Fibroblast of skin of scalp (primary cell): ENCODE measurements at regions not wholly inside any gene's neighbourhood (a gene's known extent, or its start where the extent isn't known, plus 50 kb on each side); places are given as distances from the start of the nearest gene placed in this dataset.
A peak's percentile ranks its signal among the peaks of the same experiment; 100 is the strongest.
"Not testable (repeated sequence)": the region's sequence is repeated elsewhere in the genome, so short reads cannot be mapped to it uniquely, and the experiment has no call there.

Source experiments
- DNase-seq: peaks from one replicate; pipeline ENCODE4 v3.0.0-alpha.2; 2013

DNA sequence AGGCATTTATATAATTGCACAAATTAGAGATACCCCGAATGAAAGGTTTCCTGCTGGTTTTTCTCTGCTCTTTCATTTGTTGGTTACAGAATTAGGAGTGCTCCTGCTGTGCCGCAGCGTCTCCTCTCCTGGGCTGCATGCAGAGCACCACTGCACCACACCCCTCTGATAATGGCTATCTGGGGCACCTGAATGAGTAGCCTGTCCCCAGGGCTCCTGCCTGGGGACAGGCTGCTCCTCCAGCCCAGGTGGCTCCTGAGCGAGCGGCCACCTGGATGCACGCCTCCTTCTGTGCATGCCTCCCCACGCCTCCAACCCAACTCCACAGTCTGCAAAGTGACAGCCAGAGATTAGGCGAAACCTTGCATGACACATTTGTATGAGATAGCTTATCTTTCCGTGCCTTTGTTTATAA is 242.6 kb upstream of the FZD8 start:
- no peak for DNase-seq

DNA sequence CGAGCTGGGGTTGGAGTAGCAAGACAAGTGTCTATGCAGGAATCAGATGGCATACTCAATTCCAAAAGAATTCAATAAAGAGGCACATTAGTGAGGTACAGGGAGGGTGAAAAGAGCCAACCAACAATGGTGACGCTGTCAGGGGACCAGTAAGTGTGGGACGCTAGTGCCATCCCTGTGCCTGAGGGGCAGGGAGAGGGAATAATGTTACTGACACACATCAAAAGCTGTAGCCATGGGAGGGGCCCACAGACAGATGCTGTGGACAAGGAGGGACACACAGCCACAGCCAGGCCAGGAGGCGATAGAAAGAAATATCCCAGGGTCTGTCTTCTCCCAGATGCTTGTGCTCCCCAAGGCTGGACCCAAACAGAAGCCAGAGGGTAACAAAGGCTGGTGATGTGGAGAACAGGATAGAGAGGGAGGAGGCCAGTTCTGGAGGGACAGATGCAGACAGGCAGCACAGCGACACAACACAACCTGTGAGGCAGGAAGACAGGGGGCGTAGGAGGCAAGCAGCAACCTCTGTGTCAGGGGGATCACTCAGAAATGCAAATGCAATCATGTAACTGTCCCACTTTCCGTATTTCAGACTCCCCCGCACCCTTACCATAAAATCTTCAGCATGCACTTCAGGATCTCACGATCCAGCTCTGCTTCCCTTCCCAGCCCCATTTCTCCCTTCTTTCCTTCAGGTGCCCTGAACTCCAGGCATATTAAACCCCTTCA is 240.5 kb upstream of the FZD8 start:
- DNase-seq: no peak

DNA sequence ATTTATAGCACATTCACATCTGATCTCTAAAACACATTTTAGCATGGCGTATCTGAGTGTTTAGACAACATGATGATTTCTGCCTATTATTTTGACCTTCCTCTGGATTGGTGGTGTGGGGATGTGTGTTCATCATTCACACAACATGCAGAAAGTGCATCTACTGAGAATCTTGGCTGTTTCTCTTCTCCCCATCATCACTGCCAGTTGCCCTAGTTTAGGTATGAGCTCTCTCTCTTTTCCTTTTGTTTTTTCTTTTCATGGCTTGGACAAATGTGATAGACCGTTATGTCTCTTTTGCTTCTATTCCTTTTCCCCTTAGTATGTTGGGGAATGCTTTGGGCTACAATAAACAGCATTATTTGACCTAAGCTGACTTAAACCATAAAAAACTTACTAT is 239.2 kb upstream of the FZD8 start:
- DNase-seq: no peak

DNA sequence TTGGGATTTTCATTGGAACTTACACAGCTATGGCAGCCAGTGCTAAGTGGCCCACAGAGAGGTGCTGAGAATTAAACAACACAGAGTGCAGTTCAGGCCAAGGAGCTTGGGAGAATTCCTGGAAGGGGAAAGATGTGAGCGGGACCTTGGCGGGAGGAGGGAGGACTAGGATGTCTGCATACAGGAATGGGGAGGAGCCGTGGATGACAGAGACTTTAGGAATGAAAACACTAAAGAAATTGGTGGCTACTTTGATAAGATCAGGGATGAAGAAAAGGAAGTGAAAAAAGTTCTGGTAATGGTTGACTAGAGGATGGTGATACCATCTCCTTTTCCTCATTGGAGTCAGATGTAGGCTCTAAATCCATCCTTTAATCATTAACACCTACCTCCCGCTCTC is 234.2 kb upstream of the FZD8 start:
- peak; percentile 86 for DNase-seq

DNA sequence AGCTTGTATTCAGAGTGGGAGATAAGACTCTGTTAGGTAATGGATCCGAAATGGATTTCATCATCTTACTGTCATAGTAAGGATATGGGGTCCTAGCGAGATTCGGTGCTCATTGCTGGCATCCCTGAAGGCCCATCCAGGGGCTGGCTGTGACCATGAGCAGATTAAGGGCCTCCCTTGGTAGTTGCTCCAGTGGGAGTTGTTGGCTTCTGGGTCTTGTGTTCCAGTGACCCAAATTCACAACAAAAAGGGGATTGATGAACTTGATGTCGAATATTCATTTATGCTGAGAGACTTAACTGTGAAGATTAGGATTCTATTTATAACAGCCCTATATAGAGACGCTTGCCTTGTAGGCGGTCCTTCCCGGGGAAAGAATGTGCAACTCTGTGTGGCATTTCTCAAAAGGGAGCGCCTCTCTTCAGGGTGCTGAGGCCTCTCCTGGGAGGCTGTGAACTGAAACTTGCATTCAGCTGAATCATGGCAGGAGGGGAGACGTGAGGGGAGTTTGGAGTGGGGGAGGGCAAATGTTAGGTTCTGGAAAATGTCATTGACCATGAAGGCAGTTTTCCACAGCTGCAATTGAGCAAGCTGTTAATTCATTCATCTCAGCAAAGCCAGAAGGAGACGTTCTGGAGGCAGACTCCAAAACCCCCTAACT is 233.1 kb upstream of the FZD8 start:
- peak; percentile 91 for DNase-seq

DNA sequence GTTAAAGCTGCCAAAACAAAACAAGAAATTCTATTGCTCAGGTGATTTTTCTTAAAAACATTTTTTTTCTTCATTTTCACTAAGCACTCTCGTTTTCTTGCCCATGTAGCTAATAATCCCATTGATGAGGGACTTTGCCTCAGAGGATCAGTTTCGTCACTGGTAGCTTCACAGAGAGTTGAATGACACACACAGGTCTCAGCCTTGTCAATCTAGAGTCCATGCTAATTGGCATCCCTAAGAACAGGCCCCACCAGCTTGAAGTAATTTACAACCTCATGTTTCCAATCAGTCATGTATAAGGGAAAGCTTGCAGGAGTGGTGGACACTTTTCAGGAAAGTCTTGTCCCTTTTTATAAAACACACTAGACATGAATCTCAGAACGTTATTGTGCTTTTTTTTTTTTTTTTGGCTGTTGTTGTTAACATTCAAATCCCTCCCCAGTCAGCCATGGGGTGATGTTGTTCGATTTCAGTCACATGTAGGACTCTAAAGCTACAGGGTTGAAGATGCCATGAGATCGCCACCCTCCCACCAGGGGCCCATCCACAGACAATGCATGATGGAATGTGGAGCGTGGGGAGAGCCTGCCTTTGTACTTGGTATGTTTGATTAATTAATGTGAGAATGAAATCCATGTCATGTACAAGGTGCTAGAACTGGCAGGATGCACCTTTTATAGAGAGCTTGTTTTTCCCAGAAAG is 232.4 kb upstream of the FZD8 start:
- no peak for DNase-seq

DNA sequence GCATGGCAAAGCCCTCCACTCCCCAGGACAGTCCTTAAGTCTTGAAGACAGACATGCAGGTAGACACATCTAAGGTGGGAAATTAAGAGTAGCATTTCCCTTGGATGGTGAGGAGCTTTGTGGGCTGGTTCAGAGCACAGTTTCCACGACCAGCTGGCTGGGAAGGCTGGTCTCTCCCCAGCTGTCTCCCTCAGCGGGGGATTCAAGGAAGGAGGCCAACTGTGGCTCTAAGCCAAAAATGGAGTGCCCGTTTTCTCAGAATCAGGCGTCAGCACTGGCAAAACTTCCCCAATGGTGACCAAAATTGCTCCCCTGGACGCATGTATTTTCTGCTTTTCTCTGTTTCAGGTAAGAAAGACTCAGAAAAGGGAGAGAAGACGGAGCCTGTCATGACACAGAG is 230.6 kb upstream of the FZD8 start:
- DNase-seq: no peak

DNA sequence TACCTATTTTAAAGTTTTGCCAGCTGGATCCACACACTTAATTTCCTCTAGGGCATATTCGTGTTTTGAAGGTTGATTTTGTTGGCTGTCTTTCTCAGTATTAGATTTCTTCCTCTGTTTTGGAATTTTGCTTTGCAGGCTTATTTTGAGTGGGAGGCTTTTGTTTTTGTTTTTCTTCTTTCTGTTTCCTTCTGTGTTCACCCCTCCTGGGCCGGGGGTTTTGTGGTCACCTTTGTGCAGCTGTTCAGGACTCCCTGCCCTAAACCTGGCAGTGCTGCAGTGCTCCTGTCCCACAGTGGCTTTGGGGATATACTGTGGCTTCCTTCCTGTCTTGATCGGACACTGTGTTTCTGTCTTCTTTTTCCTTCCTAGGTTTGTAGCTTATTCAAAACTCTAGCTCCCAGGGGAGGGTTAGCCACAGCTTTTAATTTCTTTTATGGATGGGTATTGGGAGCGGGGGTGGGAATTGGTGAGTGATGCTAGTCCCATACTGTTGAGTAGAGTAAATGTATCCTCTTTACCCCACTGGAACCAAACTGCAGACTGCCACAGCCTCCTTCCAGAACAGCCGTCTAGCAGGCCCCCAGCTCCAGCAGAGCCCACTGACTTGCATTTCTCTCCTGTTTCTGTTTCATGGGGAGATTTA is 228.7 kb upstream of the FZD8 start:
- no peak for DNase-seq

DNA sequence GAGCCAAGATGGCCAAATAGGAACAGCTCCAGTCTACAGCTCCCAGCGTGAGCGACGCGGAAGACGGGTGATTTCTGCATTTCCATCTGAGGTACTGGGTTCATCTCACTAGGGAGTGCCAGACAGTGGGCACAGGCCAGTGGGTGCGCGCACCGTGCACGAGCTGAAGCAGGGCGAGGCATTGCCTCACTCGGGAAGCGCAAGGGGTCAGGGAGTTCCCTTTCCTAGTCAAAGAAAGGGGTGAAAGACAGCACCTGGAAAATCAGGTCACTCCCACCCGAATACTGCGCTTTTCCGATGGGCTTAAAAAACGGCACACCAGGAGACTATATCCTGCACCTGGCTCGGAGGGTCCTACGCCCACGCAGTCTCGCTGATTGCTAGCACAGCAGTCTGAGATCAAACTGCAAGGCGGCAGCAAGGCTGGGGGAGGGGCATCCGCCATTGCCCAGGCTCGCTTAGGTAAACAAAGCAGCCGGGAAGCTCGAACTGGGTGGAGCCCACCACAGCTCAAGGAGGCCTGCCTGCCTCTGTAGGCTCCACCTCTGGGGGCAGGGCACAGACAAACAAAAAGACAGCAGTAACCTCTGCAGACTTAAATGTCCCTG is 216.7 kb upstream of the FZD8 start:
- not testable (repeated sequence) for DNase-seq

DNA sequence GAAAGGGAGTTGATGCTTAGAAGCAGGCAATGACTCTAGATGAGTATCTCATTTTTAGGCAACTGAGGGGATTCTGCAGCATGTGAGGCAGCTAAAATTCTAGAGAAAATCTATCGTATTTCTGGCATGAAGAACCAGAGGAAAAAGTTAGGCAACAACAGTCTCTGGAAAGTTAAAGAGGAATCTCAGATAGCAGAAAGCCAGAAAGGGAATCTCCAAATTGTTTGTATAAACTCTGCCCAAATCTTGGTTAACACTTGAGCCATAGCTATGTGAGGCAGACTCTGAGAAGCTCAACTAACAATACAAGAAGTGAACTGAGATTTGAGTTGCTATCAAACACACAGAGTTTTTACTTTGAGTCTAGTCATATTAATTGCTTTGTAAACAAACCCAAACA is 215.8 kb upstream of the FZD8 start:
- no peak for DNase-seq

DNA sequence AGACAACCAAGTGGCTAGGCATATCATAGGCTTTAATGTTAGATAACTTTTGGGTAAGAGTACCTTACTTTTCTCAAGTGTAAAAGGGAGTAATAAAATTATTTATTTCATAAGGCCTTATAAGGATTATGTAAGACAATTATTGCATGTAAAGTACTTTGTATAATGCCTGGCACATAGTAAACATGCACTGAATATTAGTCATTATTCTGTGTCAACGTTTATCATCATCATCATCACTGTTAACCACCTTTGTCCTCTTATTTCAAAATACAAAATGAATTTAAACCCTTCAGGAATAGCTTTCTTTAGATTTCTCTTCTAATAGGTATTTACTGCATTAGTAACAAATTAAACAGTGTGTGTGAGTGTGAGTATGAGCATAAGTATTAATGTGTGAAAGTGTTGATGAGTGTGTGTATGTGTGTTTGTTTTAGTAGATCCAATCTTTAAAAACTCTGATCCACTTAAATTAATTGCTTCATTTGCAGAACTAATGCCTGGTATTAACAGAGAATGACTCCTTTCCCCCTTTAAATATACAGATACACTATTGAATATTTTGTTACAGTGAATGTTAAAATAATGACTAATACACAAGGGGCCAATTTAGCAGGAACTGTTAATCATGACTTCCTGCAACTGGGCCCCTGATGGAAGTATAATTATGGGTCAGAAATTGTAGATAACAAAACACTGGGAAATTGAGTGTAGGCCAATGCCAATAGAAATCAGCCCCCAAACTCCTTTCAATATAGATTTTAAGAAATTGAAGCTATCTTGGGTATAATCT is 213.3 kb upstream of the FZD8 start:
- no peak for DNase-seq

DNA sequence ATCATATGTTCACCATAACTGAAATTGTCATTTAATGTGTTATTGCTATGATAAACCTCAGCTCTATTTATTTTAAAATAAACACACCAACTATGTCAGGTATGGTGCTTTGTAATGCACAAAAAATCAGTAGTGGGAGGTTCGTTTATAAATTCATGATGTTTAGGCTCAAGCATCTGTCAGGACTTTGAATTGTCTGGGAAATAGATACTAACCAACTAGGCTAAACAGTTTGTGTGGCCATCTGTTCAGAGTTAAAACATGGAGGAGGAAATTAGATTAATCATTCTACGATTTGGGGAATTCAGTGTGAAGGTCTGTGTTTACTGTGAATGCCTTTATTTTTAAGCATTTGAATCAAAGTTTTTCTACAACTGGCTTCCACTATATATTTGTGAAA is 212.6 kb upstream of the FZD8 start:
- DNase-seq: no peak

DNA sequence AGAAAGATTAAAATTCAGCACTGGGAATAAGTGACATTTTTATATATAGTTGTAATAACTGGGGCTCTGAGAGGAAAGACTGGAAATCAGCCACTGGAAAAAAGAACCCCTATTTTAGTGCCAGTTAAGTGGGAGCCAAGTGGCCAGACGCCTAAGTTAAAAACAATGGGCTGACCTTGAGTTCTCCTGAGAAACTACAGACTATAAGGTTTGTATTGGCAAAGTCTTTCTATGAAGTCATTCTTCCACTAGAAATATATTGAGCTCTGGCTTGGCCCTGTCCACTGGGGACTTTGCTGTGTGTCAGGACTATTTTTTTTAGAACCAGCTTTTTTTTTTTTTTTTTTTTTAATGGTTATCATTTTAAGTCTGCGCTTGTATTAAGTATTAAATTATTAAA is 210.6 kb upstream of the FZD8 start:
- no peak for DNase-seq

DNA sequence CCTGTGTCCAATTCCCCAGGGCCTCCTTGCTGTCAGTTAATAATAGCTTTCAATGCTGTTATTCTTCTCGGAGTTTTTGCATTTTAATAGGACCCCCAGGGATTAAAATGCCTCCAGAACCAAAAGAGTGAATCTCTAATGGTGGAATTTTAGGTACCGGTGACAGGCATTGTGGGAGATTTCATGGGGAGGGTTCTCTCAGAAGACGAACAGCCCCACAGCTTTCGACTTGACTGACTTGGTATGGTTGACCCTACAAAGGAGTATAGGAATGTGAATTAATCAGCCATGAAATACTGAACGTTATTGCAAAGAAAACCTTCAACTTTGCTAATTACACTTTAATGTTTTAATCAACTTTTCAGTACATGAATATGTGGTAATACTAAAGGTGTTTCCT is 206.3 kb upstream of the FZD8 start:
- no peak for DNase-seq

DNA sequence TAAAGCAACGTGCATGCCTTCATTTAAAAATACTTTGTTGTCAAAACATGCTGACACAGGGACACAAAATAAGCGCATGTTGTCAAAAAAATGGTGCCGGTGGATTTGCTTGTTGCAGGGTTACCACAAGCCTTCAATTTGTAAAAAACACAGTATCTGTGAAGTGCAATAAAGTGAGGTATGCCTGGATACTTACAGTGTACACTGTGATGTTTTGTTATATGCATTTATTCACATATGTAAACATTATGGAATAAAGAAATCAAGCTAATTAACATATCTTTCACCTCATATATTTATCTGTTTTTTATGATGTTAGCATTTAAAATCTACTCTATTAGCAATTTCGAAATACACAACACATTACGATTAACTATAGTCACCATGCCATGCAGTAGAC is 202.6 kb upstream of the FZD8 start:
- DNase-seq: no peak

DNA sequence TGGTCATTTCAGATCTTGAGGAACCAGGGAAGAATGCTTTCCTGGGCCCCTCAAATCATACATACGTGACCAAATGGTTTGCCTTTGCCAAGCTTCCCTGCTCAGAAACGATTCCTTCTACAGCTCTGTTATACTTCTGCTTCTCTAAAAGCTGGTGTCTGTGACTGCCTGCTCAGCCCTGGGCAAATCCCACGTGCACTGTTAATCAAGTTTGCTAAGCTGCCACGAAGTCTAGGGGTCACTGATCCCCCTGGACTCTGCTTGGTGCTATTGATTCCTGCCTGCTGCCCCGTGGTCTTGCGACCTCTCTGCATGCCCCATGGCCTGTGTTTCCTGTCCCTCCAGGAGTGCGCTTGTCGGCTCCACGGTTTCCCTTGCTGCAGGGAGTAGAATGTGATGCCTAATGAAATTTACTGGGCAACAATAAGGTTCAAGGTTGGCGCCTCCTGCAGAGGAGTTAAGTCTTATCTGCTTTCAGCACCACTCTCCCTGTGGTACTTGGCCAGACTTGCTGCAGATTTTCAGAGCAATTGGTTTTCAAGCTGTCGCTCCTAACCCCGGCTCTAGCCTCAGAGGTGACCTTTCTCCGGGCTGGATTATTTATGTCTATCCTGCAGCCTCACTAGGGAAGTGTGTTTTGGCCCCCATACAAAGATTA is 201.6 kb upstream of the FZD8 start:
- DNase-seq: no peak

DNA sequence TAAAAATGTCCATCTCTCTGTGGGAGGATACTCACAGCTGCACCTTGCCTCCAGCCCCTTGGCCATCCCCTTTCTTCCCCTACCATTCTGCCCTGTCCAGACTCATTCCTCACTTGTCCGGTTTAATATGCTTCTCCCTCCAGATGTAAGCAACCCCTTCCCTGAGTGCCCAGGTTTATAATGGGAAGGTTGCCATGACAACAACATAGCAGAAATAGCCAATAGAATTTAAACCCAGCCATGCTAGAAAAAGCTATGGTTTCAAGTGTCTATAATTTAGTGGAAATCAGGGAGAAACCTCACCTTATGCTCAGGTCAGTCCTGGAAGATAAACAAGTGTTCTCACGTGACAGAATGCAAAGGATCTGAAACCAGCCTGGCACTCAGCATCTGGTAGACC is 196.0 kb upstream of the FZD8 start:
- DNase-seq: no peak

DNA sequence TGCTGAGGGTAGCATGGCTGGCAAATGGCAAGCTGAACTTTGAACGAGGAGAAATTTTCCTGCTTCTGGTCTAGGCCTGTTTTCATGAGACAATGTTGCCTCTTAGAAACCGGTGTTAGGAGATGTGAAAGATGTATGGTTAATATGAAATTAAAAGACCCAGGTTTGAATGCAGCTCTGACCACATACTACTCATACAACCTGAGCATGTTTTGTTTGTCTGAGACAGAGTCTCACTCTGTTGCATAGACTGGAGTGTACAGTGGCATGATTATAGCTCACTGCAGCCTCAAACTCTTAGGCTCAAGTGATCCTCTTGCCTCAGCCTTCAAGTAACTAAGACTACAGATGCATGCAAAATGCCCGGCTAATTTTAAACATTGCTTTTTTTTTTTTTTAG is 193.4 kb upstream of the FZD8 start:
- no peak for DNase-seq

DNA sequence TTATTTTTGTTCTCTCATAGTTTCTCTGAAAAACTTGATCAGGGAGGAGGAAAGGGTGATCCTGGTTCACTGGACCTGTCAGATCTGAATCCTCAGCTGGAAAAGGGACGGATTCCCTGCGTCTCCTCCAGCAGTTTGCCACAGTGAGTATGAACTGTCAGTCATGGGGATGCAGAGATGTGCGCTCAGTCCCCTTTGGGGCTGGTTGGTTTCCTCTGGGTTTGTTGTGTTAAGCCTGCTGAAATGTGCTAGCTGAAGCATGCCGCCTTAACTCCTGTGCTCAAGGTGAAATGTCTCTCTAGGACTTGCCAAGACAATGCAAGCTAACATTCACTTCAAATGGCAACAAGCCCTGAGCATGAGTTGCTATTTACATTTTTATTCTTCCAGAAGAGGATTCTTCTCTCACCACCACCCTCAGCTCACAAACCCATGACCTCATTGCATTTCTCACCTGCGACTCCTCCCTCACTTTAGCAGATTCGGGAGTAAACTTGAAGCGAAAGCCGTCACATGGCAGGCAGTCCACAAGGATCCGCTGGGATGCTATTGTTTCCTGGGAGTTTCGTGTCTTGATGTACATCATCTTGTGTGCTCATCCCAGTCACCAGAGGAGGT is 192.9 kb upstream of the FZD8 start:
- DNase-seq: no peak

DNA sequence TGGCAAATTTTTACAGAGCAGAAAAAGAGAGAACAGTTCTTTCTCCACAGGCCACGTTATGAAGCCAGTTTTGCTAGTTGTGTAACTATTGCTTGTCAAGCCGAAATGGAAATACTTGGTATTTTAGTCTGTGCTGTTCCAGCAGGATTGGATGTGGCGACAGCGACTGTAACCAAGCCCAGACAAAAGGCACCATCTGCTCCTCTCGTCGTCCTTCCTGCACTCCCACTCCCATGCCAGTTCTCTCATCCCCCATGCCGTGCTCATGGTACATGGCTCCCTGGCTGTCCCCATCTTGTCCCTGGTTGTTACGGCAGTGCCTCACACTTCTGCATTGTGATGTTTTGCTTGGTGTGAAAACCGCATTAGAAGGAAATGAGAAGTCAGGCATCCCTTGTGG is 185.7 kb upstream of the FZD8 start:
- no peak for DNase-seq

DNA sequence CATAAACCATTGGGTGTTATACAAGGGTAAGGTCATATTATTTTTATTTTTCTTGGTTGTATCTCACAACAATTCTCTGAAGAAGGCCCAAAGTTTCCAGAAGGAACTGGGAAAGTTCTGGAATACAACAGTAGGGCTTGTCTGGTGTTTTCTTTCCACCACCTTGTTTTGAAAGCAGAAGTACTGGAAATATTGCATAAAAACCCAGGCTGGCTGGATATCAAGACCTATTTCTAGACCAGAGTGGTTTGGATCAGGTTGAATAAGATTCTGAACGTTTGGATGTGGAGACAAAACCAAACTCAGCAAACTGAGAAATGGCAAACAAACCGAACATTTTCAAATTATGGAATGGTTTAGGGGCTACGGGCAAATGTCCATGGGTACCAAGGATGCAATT is 182.6 kb upstream of the FZD8 start:
- DNase-seq: no peak
